CD14-positive monocyte (primary cell): ENCODE measurements at regions not wholly inside any gene's neighbourhood (a gene's known extent, or its start where the extent isn't known, plus 50 kb on each side); places are given as distances from the start of the nearest gene placed in this dataset.
A peak's percentile ranks its signal among the peaks of the same experiment; 100 is the strongest.

Source experiments
- DNase-seq, 3 donors: peaks; one replicate each; pipeline ENCODE4 v3.0.0-alpha.2; 2011 to 2022
- H2AFZ ChIP-seq: 2 replicates; pipeline ENCODE4 v1.6.0; 2012; ENCODE audit warnings: mild to moderate bottlenecking, low read depth, low read length, inconsistent platforms; ENCODE audit not compliant: insufficient read depth, poor library complexity, severe bottlenecking
- H3K27ac ChIP-seq, 2 donors: 1 replicate in 1 of 2; 2 replicates in 1 of 2; pipeline ENCODE4 v1.5.1; 2012 to 2013; ENCODE audit warnings: low read length in 2 of 2, control low read depth in 1 of 2, inconsistent platforms in 1 of 2, low read depth in 1 of 2, mild to moderate bottlenecking in 1 of 2
- H3K27me3 ChIP-seq, 2 donors: one replicate each; pipeline versions ENCODE4 v1.6.0 to v1.6.1; 2011 to 2013; ENCODE audit warnings: low read length in 2 of 2; ENCODE audit not compliant: control insufficient read depth in 2 of 2, insufficient read depth in 2 of 2
- H3K36me3 ChIP-seq, 2 donors: replicated peaks in 1 of 2; 1 replicate in 1 of 2; 2 replicates in 1 of 2; pipeline versions ENCODE4 v1.5.1 to v1.6.1; 2012 to 2013; ENCODE audit warnings: low read length in 2 of 2, control low read depth in 1 of 2, inconsistent platforms in 1 of 2, mild to moderate bottlenecking in 1 of 2; ENCODE audit not compliant: insufficient read depth in 2 of 2, control insufficient read depth in 1 of 2
- H3K4me1 ChIP-seq, 2 donors: 1 replicate in 1 of 2; 2 replicates in 1 of 2; pipeline versions ENCODE4 v1.5.1 to v1.6.1; 2012 to 2013; ENCODE audit warnings: low read length in 2 of 2, control low read depth in 1 of 2, inconsistent platforms in 1 of 2, mild to moderate bottlenecking in 1 of 2, moderate library complexity in 1 of 2; ENCODE audit not compliant: insufficient read depth in 2 of 2, control insufficient read depth in 1 of 2
- H3K4me2 ChIP-seq: replicated peaks from 2 replicates; pipeline ENCODE3; 2012; ENCODE audit warnings: low read length, moderate library complexity, mild to moderate bottlenecking; ENCODE audit not compliant: poor library complexity, severe bottlenecking; ENCODE audit errors: extremely low read depth
- H3K4me3 ChIP-seq, 3 experiments: fragments of 200-600 bp in 1 of 3; sonication (generic) in 1 of 3; replicated peaks in 1 of 3; 1 replicate in 2 of 3; 2 replicates in 1 of 3; pipeline ENCODE4 v1.5.1; 2011 to 2013; ENCODE audit warnings: low read length in 3 of 3, mild to moderate bottlenecking in 3 of 3, control low read depth in 2 of 3, low read depth in 2 of 3, inconsistent platforms in 1 of 3, moderate library complexity in 1 of 3
- H3K79me2 ChIP-seq: 2 replicates; pipeline ENCODE4 v1.6.0; 2012; ENCODE audit warnings: mild to moderate bottlenecking, control low read depth, inconsistent platforms, low read length, moderate library complexity; ENCODE audit not compliant: insufficient read depth
- H3K9ac ChIP-seq: 2 replicates; pipeline ENCODE4 v1.6.0; 2017; ENCODE audit warnings: low read length, mild to moderate bottlenecking; ENCODE audit not compliant: insufficient read depth, poor library complexity, severe bottlenecking
- H3K9me3 ChIP-seq, 2 donors: replicated peaks in 1 of 2; 1 replicate in 1 of 2; 2 replicates in 1 of 2; pipeline versions ENCODE4 v1.5.1 to v1.6.1; 2012 to 2013; ENCODE audit warnings: low read length in 2 of 2, control low read depth in 1 of 2; ENCODE audit not compliant: control insufficient read depth in 1 of 2, insufficient read depth in 1 of 2
- H4K20me1 ChIP-seq: 2 replicates; pipeline ENCODE4 v1.6.0; 2012; ENCODE audit warnings: mild to moderate bottlenecking, low read length, control low read depth, moderate library complexity; ENCODE audit not compliant: insufficient read depth
- H3K27ac Mint-ChIP-seq, 7 donors: one replicate each; pipeline ENCODE4 v1.8.0; 2020; ENCODE audit warnings: mild to moderate bottlenecking in 7 of 7, mixed read lengths in 7 of 7, moderate library complexity in 6 of 7, inconsistent platforms in 2 of 7
- H3K27me3 Mint-ChIP-seq, 3 donors: one replicate each; pipeline ENCODE4 v1.8.0; 2021 to 2022; ENCODE audit warnings: low read depth in 3 of 3, mild to moderate bottlenecking in 3 of 3, mixed read lengths in 3 of 3, moderate library complexity in 3 of 3, inconsistent platforms in 1 of 3
- H3K36me3 Mint-ChIP-seq, 2 donors: one replicate each; pipeline ENCODE4 v1.8.0; 2020; ENCODE audit warnings: mixed read lengths in 2 of 2, inconsistent platforms in 1 of 2, mild to moderate bottlenecking in 1 of 2
- H3K4me1 Mint-ChIP-seq: one replicate; pipeline ENCODE4 v1.8.0; 2020; ENCODE audit warnings: mild to moderate bottlenecking, mixed read lengths
- H3K4me3 Mint-ChIP-seq, 2 donors: one replicate each; pipeline ENCODE4 v1.8.0; 2020; ENCODE audit warnings: mild to moderate bottlenecking in 2 of 2, mixed read lengths in 2 of 2, moderate library complexity in 1 of 2
- H3K9me3 Mint-ChIP-seq, 7 donors: one replicate each; pipeline ENCODE4 v1.8.0; 2020 to 2022; ENCODE audit warnings: mixed read lengths in 7 of 7, mild to moderate bottlenecking in 6 of 7, moderate library complexity in 6 of 7, inconsistent platforms in 2 of 7
- WGBS: methylation state at CpG from one replicate; pipeline ENCODE4 v1.1.5; 2013; ENCODE audit warnings: missing lambda C conversion rate; ENCODE audit not compliant: insufficient coverage; 5-methylcytosine and 5-hydroxymethylcytosine counted together
- intact Hi-C, 2 donors: fragments of 100-400 bp; cut with micrococcal nuclease; formaldehyde crosslinking; loops; one replicate each; pipeline versions ENCODE4 v1.15.0 to v1.15.1; 2023
- TF ChIP-seq, protein P1 (sequence below): fragments of 200-600 bp; IDR thresholded peaks from one replicate; pipeline ENCODE4 v1.8.0; 2022; ENCODE audit warnings: antibody characterized with exemption, mild to moderate bottlenecking

DNA sequence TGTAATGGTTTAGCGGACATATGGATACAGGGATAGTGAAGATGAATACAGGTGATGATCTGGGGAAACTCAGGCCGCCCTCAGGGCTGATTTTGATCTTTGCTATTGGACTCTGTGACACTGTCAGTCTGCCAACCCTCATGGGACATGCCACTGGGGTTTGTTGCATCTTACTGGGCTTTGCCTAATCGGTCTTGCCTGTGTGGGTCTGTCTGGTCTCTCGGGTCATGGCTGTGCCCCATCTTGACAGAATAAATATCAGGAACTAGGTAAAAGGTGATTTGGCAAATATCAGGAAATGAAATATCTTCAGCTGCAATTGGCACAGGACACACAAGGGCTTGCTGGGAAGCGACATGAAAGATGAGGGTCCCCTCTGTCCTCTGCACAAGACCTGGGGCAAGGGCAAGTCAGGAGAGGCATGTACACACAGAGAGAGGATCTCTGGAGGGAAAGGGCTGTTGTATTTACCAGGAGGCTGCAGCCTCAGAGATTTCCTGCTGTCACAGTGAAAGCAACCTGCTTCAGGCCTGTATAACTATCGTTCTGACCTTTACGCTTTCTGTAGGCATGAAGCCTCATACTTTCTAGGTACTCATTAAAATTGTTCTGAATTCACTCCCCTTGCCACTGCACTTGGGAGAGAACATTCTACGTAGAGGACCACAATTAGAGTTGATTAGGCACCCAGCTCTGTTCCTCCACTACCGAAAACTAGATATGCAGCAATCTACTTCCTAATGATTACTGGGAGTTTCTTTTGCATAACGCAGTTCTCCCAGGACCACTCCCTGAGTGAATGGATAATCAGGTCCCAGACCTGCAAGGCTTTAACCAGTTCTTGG is 52.0 kb upstream of the GADD45A start:
- Histone ChIP-seq H3K79me2 (no peaks in the 10 kb centered on the region), H2AFZ (no peak overlapping the region), H3K4me1 (peaks cover 16 to 18% of the 10 kb centered on the region in 2 donors), H3K27ac (no peak overlapping the region), H3K27me3 (no peaks in the 10 kb centered on the region), H3K4me3 (no peak overlapping the region), H3K4me2 (no peak overlapping the region), H4K20me1 (no peaks in the 10 kb centered on the region), H3K9me3 (no peaks in the 10 kb centered on the region), H3K9ac (no peak overlapping the region), H3K36me3 (no peaks in the 10 kb centered on the region)
- Mint-ChIP-seq H3K4me3 (no peak overlapping the region), H3K36me3 (no peaks in the 10 kb centered on the region), H3K27me3 (peaks cover 0 to 2% (median 0%) of the 10 kb centered on the region in 3 donors), H3K9me3 (peaks cover 0 to 3% (median 0%) of the 10 kb centered on the region in 7 donors), H3K27ac (no peak overlapping the region), H3K4me1 (peaks cover 20% of the 10 kb centered on the region)
- WGBS, result 80% methylated on average over 6 of the region's 10 CpGs
- DNase-seq, result no peak
- intact Hi-C loops, result loop anchor here in 1 of 2 donors (5.0 kb wide), 1 partner anchor 39 kb away; no protein-coding TSS in a partner anchor
- TF ChIP-seq, protein P1, sequence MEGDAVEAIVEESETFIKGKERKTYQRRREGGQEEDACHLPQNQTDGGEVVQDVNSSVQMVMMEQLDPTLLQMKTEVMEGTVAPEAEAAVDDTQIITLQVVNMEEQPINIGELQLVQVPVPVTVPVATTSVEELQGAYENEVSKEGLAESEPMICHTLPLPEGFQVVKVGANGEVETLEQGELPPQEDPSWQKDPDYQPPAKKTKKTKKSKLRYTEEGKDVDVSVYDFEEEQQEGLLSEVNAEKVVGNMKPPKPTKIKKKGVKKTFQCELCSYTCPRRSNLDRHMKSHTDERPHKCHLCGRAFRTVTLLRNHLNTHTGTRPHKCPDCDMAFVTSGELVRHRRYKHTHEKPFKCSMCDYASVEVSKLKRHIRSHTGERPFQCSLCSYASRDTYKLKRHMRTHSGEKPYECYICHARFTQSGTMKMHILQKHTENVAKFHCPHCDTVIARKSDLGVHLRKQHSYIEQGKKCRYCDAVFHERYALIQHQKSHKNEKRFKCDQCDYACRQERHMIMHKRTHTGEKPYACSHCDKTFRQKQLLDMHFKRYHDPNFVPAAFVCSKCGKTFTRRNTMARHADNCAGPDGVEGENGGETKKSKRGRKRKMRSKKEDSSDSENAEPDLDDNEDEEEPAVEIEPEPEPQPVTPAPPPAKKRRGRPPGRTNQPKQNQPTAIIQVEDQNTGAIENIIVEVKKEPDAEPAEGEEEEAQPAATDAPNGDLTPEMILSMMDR, result no peak

DNA sequence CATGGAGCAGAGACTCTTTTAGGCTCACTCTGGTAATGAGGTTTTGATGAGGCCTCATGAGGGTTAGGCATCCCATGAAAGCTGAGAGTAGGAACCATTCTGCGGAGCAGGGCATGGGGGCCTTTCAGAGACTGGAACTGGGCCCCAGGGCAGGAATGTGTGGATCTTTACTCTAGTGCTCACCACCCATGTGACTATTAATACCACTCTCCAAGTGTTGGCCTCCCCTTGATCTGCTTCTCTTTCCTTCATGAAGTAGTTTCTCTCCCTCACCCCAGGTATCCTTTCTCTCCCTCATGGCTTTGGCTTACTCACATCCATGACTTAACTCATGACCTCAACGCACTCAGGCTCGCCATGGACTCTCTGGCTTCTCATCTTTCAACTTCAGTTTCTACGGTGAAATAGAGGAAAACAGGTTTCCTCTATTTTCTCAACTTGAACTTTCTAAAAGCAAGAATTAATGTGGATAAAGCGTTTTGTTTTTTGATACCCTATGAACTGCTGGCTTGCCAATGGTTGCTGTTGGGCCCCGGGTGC is 50.5 kb upstream of the GADD45A start:
- Mint-ChIP-seq H3K4me3 (peak overlapping the region in 1 of 2 donors; percentile 69), H3K36me3 (no peaks in the 10 kb centered on the region), H3K4me1 (peaks cover 20% of the 10 kb centered on the region), H3K9me3 (no peaks in the 10 kb centered on the region), H3K27ac (peak overlapping the region in 4 of 7 donors; percentile 3 to 64 (median 40)), H3K27me3 (peaks cover 0 to 2% (median 0%) of the 10 kb centered on the region in 3 donors)
- Histone ChIP-seq H3K27me3 (no peaks in the 10 kb centered on the region), H2AFZ (no peak overlapping the region), H3K79me2 (no peaks in the 10 kb centered on the region), H3K4me1 (peaks cover 16 to 18% of the 10 kb centered on the region in 2 donors), H3K4me3 (peak overlapping the region in 1 of 3 experiments; percentile 18), H3K27ac (no peak overlapping the region), H4K20me1 (no peaks in the 10 kb centered on the region), H3K9ac (no peak overlapping the region), H3K9me3 (no peaks in the 10 kb centered on the region), H3K36me3 (no peaks in the 10 kb centered on the region), H3K4me2 (peak overlapping the region; percentile 38)
- intact Hi-C loops, result loop anchor here in 1 of 2 donors (5.0 kb wide), 1 partner anchor 38 kb away; no protein-coding TSS in a partner anchor
- TF ChIP-seq, protein P1, result no peak
- no peak for DNase-seq
- 86% methylated on average over 1 of the region's 6 CpGs for WGBS
